OCI-LY7 (cell line): ENCODE measurements at regions not wholly inside any gene's neighbourhood (a gene's known extent, or its start where the extent isn't known, plus 50 kb on each side); places are given as distances from the start of the nearest gene placed in this dataset.

Source experiments
- BruUV-seq: library from RNA; stranded (reverse); fragments of 400-500 nt; replicated peaks from 2 replicates; lab custom pipeline; 2021; lab: Mats Ljungman, UMichigan
- CTCF ChIA-PET: fragments of 300-600 bp; sonication (Branson Sonifier 250); formaldehyde crosslinking; loops from one replicate; lab custom pipeline; 2022; ENCODE audit warnings: antibody characterized with exemption; ENCODE audit not compliant: unreplicated experiment; lab: Charles Lee
- POLR2A ChIA-PET: fragments of 300-600 bp; sonication (Branson Sonifier 250); formaldehyde crosslinking; loops from one replicate; lab custom pipeline; 2022; ENCODE audit warnings: antibody characterized with exemption; lab: Charles Lee
- DNase-seq: peaks from one replicate; pipeline ENCODE4 v3.0.0-alpha.2; 2015; ENCODE audit warnings: low spot score
- H2AFZ ChIP-seq: fragments of 200-600 bp; sonication (generic), shearing (Covaris generic); 2 replicates; pipeline ENCODE4 v1.6.1; 2014; ENCODE audit warnings: mild to moderate bottlenecking, antibody characterized with exemption, low read length, moderate library complexity
- H3K27ac ChIP-seq: fragments of 200-600 bp; sonication (generic); 2 replicates; pipeline ENCODE4 v1.5.1; 2014; ENCODE audit warnings: mixed run types, low read depth, mild to moderate bottlenecking, moderate library complexity, low read length, inconsistent platforms; ENCODE audit not compliant: poor library complexity, severe bottlenecking
- H3K36me3 ChIP-seq: fragments of 200-600 bp; sonication (generic); 2 replicates; pipeline ENCODE4 v1.6.1; 2014; ENCODE audit warnings: mild to moderate bottlenecking, antibody characterized with exemption, low read length, moderate library complexity, mixed read lengths; ENCODE audit not compliant: insufficient read depth
- H3K4me1 ChIP-seq: fragments of 200-600 bp; sonication (generic); 2 replicates; pipeline ENCODE4 v1.5.1; 2014; ENCODE audit warnings: mild to moderate bottlenecking, low read length; ENCODE audit not compliant: insufficient read depth, poor library complexity, severe bottlenecking
- H3K4me2 ChIP-seq: fragments of 200-600 bp; sonication (generic); 2 replicates; pipeline ENCODE4 v1.6.1; 2014; ENCODE audit warnings: mild to moderate bottlenecking, low read length
- H3K4me3 ChIP-seq: fragments of 200-600 bp; sonication (generic); 2 replicates; pipeline ENCODE4 v1.5.1; 2014; ENCODE audit warnings: mild to moderate bottlenecking, low read depth, low read length; ENCODE audit not compliant: poor library complexity, severe bottlenecking
- H3K79me2 ChIP-seq: fragments of 200-600 bp; sonication (generic); 2 replicates; pipeline ENCODE4 v1.6.1; 2016; ENCODE audit warnings: low read depth, mild to moderate bottlenecking, low read length, moderate library complexity, mixed read lengths; ENCODE audit not compliant: insufficient read depth
- H3K9me2 ChIP-seq: fragments of 200-600 bp; sonication (generic); 2 replicates; pipeline ENCODE4 v1.6.1; 2016; ENCODE audit warnings: mild to moderate bottlenecking, low read length, mixed read lengths; ENCODE audit not compliant: insufficient read depth
- H3K9me3 ChIP-seq: fragments of 200-600 bp; sonication (generic); 2 replicates; pipeline ENCODE4 v1.6.1; 2014; ENCODE audit warnings: mild to moderate bottlenecking, mixed run types, low read length, mixed read lengths
- H4K20me1 ChIP-seq: fragments of 200-600 bp; sonication (generic); 2 replicates; pipeline ENCODE4 v1.6.1; 2014; ENCODE audit warnings: mild to moderate bottlenecking, antibody characterized with exemption, low read length, moderate library complexity, mixed read lengths; ENCODE audit not compliant: insufficient read depth
- CTCF ChIP-seq: fragments of 200-600 bp; sonication (generic); conservative IDR thresholded peaks from 2 replicates; pipeline ENCODE4 v1.5.1; 2014; ENCODE audit warnings: mild to moderate bottlenecking, antibody characterized with exemption, low read length, moderate library complexity, mixed read lengths
- EZH2phosphoT487 ChIP-seq: fragments of 200-600 bp; sonication (generic); IDR thresholded peaks from 2 replicates; pipeline ENCODE4 v1.6.1; 2018; ENCODE audit warnings: low read depth, borderline replicate concordance, mild to moderate bottlenecking, mixed run types, antibody characterized with exemption, low read length, moderate library complexity, mixed read lengths
- intact Hi-C: fragments of 100-400 bp; cut with micrococcal nuclease; formaldehyde crosslinking; loops from one replicate; pipeline ENCODE4 v1.10.0; 2022; ENCODE audit not compliant: unreplicated experiment

- no peak overlapping the region for H2AFZ ChIP-seq
- POLR2A ChIA-PET, result interaction anchor here (0.5 kb wide), 1 partner anchor 15 kb away, joined by 3 read pairs; no protein-coding TSS in a partner anchor
- no peaks in the 10 kb centered on the region for H4K20me1 ChIP-seq
- CTCF ChIA-PET, result no interaction called here
- no peaks in the 10 kb centered on the region for H3K79me2 ChIP-seq
- no peaks in the 10 kb centered on the region for H3K9me2 ChIP-seq
- intact Hi-C loops, result no loop called here
- no peaks in the 10 kb centered on the region for H3K9me3 ChIP-seq
- H3K36me3 ChIP-seq, result no peaks in the 10 kb centered on the region
- no TSS peak for BruUV-seq
- DNase-seq, result no peak
- TF ChIP-seq CTCF, result no peak
- TF ChIP-seq EZH2phosphoT487, result no peak
- H3K4me1 ChIP-seq, result no peaks in the 10 kb centered on the region
- no peak overlapping the region for H3K4me3 ChIP-seq
- no peak overlapping the region for H3K27ac ChIP-seq
- no peak overlapping the region for H3K4me2 ChIP-seq
Measured at GRCh38 chr1:13892198-13892597, 192.2 kb downstream of the PRDM2 start.

GRCh38 chr1:13892671-13893325 lies 192.8 kb downstream of the PRDM2 start:
- Histone ChIP-seq H4K20me1 (no peaks in the 10 kb centered on the region), H3K4me2 (no peak overlapping the region), H3K9me2 (no peaks in the 10 kb centered on the region), H3K79me2 (no peaks in the 10 kb centered on the region), H2AFZ (no peak overlapping the region), H3K9me3 (no peaks in the 10 kb centered on the region), H3K4me1 (no peaks in the 10 kb centered on the region), H3K4me3 (no peak overlapping the region), H3K27ac (no peak overlapping the region), H3K36me3 (no peaks in the 10 kb centered on the region)
- no peak for DNase-seq
- ChIA-PET CTCF (no interaction called here), POLR2A (no interaction called here)
- no TSS peak for BruUV-seq
- intact Hi-C loops, result no loop called here
- TF ChIP-seq CTCF, result no peak
- TF ChIP-seq EZH2phosphoT487, result no peak

- Histone ChIP-seq H3K4me3 (no peak overlapping the region), H3K9me2 (no peaks in the 10 kb centered on the region), H3K4me2 (no peak overlapping the region), H2AFZ (no peak overlapping the region), H3K79me2 (no peaks in the 10 kb centered on the region), H3K36me3 (no peaks in the 10 kb centered on the region), H3K27ac (no peak overlapping the region), H3K4me1 (no peaks in the 10 kb centered on the region), H4K20me1 (no peaks in the 10 kb centered on the region), H3K9me3 (no peaks in the 10 kb centered on the region)
- POLR2A ChIA-PET, result no interaction called here
- no peak for DNase-seq
- BruUV-seq, result no TSS peak
- TF ChIP-seq CTCF, result no peak
- no peak for TF ChIP-seq EZH2phosphoT487
- CTCF ChIA-PET, result no interaction called here
- intact Hi-C loops, result no loop called here
Measured at GRCh38 chr1:13893409-13893821, 193.4 kb downstream of the PRDM2 start.
